PC-9 (cell line): ENCODE measurements at regions not wholly inside any gene's neighbourhood (a gene's known extent, or its start where the extent isn't known, plus 50 kb on each side); places are given as distances from the start of the nearest gene placed in this dataset.

ENCODE experiments used
- BruUV-seq: library from RNA; stranded (reverse); fragments of 400-500 nt; replicated peaks from 2 replicates; lab custom pipeline; 2021; lab: Mats Ljungman, UMichigan
- CTCF ChIA-PET: fragments of 300-600 bp; sonication (Branson Sonifier 250); formaldehyde crosslinking; loops from one replicate; lab custom pipeline; 2022; ENCODE audit warnings: antibody characterized with exemption; lab: Charles Lee
- POLR2A ChIA-PET: fragments of 300-600 bp; sonication (Branson Sonifier 250); formaldehyde crosslinking; loops from one replicate; lab custom pipeline; 2022; ENCODE audit warnings: antibody characterized with exemption; ENCODE audit not compliant: unreplicated experiment; lab: Charles Lee
- DNase-seq, 2 experiments: peaks; one replicate each; pipeline versions ENCODE4 v3.0.0 to v3.0.0-alpha.2; 2015 to 2022; ENCODE audit warnings: mixed read lengths in 1 of 2
- H2AFZ ChIP-seq: fragments of 200-600 bp; sonication (generic); 2 replicates; pipeline ENCODE4 v1.8.1; 2017; ENCODE audit warnings: antibody characterized with exemption
- H3F3A ChIP-seq: fragments of 200-600 bp; sonication (generic); 2 replicates; pipeline ENCODE4 v1.8.1; 2017; ENCODE audit warnings: antibody characterized with exemption, mild to moderate bottlenecking, low read depth; ENCODE audit not compliant: insufficient read depth
- H3K27ac ChIP-seq: fragments of 200-600 bp; sonication (generic); 2 replicates; pipeline ENCODE4 v1.6.1; 2016; ENCODE audit warnings: mixed run types
- H3K27me3 ChIP-seq: fragments of 200-600 bp; sonication (generic); 2 replicates; pipeline ENCODE4 v1.6.1; 2016; ENCODE audit warnings: low read depth, mixed run types; ENCODE audit not compliant: insufficient read depth
- H3K36me3 ChIP-seq: fragments of 200-600 bp; sonication (generic); 2 replicates; pipeline ENCODE4 v1.6.1; 2016; ENCODE audit warnings: low read depth, mixed run types
- H3K4me1 ChIP-seq: fragments of 200-600 bp; sonication (generic); replicated peaks from 2 replicates; pipeline ENCODE4 v1.6.1; 2016; ENCODE audit warnings: mixed run types; ENCODE audit not compliant: insufficient read depth
- H3K4me2 ChIP-seq: fragments of 200-600 bp; sonication (generic); 2 replicates; pipeline ENCODE4 v1.6.1; 2017; ENCODE audit warnings: mixed run types
- H3K4me3 ChIP-seq: fragments of 200-600 bp; sonication (generic); 2 replicates; pipeline ENCODE4 v1.6.1; 2016; ENCODE audit warnings: mixed run types
- H3K79me2 ChIP-seq: fragments of 200-600 bp; sonication (generic); 2 replicates; pipeline ENCODE4 v1.6.1; 2017; ENCODE audit warnings: low read depth, mixed run types
- H3K9me2 ChIP-seq: fragments of 200-600 bp; sonication (generic); 2 replicates; pipeline ENCODE4 v1.8.1; 2017; ENCODE audit warnings: mild to moderate bottlenecking; ENCODE audit not compliant: insufficient read depth
- H3K9me3 ChIP-seq: fragments of 200-600 bp; sonication (generic); 2 replicates; pipeline ENCODE4 v1.8.1; 2016; ENCODE audit warnings: low read depth; ENCODE audit not compliant: insufficient read depth
- H4K20me1 ChIP-seq: fragments of 200-600 bp; sonication (generic); 2 replicates; pipeline ENCODE4 v1.8.1; 2017; ENCODE audit not compliant: insufficient read depth
- CTCF ChIP-seq: fragments of 200-600 bp; sonication (generic); conservative IDR thresholded peaks from 2 replicates; pipeline ENCODE4 v1.6.1; 2017; ENCODE audit warnings: mixed run types, antibody characterized with exemption, mild to moderate bottlenecking, moderate library complexity
- EZH2 ChIP-seq: fragments of 200-600 bp; sonication (generic); IDR thresholded peaks from 2 replicates; pipeline ENCODE4 v1.8.0; 2017; ENCODE audit warnings: antibody characterized with exemption, low read depth
- intact Hi-C: fragments of 100-400 bp; cut with micrococcal nuclease; formaldehyde crosslinking; loops from one replicate; pipeline ENCODE4 v1.10.0; 2022; ENCODE audit not compliant: unreplicated experiment

GRCh38 chr14:97224016-97224415, 426.8 kb downstream of the VRK1 start:
- intact Hi-C loops: no loop called here
- H3K9me2 ChIP-seq: no peaks in the 10 kb centered on the region
- DNase-seq: no peak
- no peaks in the 10 kb centered on the region for H3K79me2 ChIP-seq
- H3F3A ChIP-seq: no peaks in the 10 kb centered on the region
- no TSS peak for BruUV-seq
- no peak overlapping the region for H3K4me3 ChIP-seq
- H3K4me2 ChIP-seq: no peak overlapping the region
- no peaks in the 10 kb centered on the region for H3K4me1 ChIP-seq
- ChIA-PET CTCF (no interaction called here), POLR2A (no interaction called here)
- H3K36me3 ChIP-seq: no peaks in the 10 kb centered on the region
- peaks cover 46% of the 10 kb centered on the region; the same call in 1 of the 2 replicates for H3K27me3 ChIP-seq
- no peaks in the 10 kb centered on the region for H3K9me3 ChIP-seq
- no peak overlapping the region for H3K27ac ChIP-seq
- no peak overlapping the region for H2AFZ ChIP-seq
- TF ChIP-seq EZH2: no peak
- TF ChIP-seq CTCF: no peak
- H4K20me1 ChIP-seq: no peaks in the 10 kb centered on the region

GRCh38 chr14:97230051-97230450, 432.9 kb downstream of the VRK1 start:
- H3K27ac ChIP-seq: no peak overlapping the region
- H3K27me3 ChIP-seq: peaks cover 17% of the 10 kb centered on the region
- ChIA-PET CTCF (no interaction called here), POLR2A (no interaction called here)
- H3F3A ChIP-seq: no peaks in the 10 kb centered on the region
- intact Hi-C loops: no loop called here
- no peaks in the 10 kb centered on the region for H3K36me3 ChIP-seq
- no peak overlapping the region for H3K4me2 ChIP-seq
- H3K9me3 ChIP-seq: no peaks in the 10 kb centered on the region
- H3K4me3 ChIP-seq: no peak overlapping the region
- no peaks in the 10 kb centered on the region for H4K20me1 ChIP-seq
- TF ChIP-seq CTCF: no peak
- TF ChIP-seq EZH2: no peak
- BruUV-seq: no TSS peak
- no peak for DNase-seq
- H3K79me2 ChIP-seq: no peaks in the 10 kb centered on the region
- no peak overlapping the region for H2AFZ ChIP-seq
- H3K4me1 ChIP-seq: no peaks in the 10 kb centered on the region
- no peaks in the 10 kb centered on the region for H3K9me2 ChIP-seq

DNA sequence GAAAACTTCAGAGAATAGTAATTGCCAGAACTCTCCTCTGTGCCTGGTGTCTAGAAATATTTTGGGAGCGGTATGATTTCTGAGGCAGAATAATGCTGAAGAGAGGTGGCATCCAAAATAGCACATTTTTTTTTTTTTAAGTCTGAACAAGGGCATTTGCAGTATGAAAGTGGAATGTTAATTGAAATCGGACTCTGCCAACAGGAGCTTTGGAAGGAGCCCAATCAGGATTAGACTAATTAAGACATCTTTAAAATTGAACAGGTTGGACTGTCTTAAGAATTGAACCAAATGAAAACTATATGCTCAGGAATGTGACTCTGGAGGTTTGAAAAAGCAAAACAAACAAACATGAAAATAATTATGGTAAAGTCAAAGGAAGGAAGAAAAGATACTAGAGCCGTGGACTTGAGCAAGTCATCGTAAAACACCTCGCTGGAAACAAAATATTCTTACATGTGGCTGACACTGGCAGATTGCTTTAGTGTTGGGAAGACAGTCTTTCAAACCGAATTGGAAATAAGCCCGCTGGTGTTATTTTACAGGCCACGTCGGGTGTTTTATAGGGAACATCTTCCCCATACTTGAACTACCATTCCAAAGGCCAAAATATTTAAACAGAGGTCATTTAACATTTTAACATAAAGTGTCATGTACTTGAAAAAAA, 436.3 kb downstream of the VRK1 start:
- H3K9me3 ChIP-seq: no peaks in the 10 kb centered on the region
- BruUV-seq: no TSS peak
- H4K20me1 ChIP-seq: no peaks in the 10 kb centered on the region
- H3K4me2 ChIP-seq: no peak overlapping the region
- no peak overlapping the region for H2AFZ ChIP-seq
- H3K27me3 ChIP-seq: peaks cover 36% of the 10 kb centered on the region
- H3K4me3 ChIP-seq: no peak overlapping the region
- no peaks in the 10 kb centered on the region for H3K79me2 ChIP-seq
- H3K27ac ChIP-seq: no peak overlapping the region
- H3K36me3 ChIP-seq: no peaks in the 10 kb centered on the region
- DNase-seq: no peak
- ChIA-PET POLR2A (no interaction called here), CTCF (no interaction called here)
- no peaks in the 10 kb centered on the region for H3F3A ChIP-seq
- intact Hi-C loops: no loop called here
- no peak for TF ChIP-seq CTCF
- no peak for TF ChIP-seq EZH2
- H3K9me2 ChIP-seq: no peaks in the 10 kb centered on the region
- no peaks in the 10 kb centered on the region for H3K4me1 ChIP-seq
